ENCODE measurements at regions not wholly inside any gene's neighbourhood (a gene's known extent, or its start where the extent isn't known, plus 50 kb on each side); places are given as distances from the start of the nearest gene placed in this dataset.

DNA sequence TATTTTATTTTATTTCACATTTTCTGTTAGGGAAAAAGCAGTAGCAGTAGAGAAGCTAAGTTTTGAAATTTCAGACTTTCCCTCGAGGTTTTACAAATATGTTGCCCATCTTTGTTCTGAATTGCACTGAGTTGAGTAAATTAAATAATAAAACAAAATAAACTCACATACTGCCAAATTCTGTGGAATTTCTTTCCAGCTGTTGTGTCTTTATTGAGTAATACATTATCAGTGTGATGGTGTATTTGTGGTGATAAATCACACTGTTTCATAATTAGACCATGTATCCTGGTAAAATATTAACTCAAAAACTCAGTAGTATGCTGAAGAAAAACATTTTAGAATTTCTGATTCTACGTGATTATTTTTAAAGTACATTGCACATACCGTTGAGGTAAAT is 592.1 kb downstream of the SI start:
- Histone ChIP-seq H3K4me1 (no peaks in the 10 kb centered on the region), H3K27ac (no peak overlapping the region), H3K27me3 (no peaks in the 10 kb centered on the region), H3K36me3 (no peaks in the 10 kb centered on the region), H3K9ac (no peak overlapping the region), H3K4me3 (no peak overlapping the region), H3K9me3 (no peaks in the 10 kb centered on the region), H3K4me2 (no peak overlapping the region), H4K20me1 (no peaks in the 10 kb centered on the region)
- TF ChIP-seq Cebpa-rat (IDR thresholded peaks at IDR 0.05) = no peak

DNA sequence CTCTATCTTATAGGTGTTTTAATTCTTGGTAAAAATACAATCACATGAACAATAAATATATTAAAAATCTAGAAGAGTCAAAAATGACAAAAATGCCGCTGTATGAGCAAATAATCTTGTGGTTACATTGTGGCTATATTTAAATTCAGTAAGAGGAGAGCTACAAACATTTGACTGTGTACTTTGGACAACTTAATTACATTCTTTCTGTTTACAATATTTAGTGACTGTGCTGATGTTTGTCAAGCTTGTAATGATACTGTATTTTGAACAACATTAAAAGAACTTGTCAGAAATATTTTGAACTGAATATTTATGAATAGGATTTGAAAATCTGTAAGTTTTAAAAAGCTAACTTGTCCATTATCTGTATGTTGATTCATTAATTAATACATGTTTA is 598.3 kb downstream of the SI start:
- H4K20me1 ChIP-seq = no peaks in the 10 kb centered on the region
- no peak overlapping the region for H3K4me3 ChIP-seq
- H3K36me3 ChIP-seq = no peaks in the 10 kb centered on the region
- no peaks in the 10 kb centered on the region for H3K4me1 ChIP-seq
- H3K9ac ChIP-seq = no peak overlapping the region
- no peak for TF ChIP-seq Cebpa-rat (IDR thresholded peaks at IDR 0.05)
- H3K4me2 ChIP-seq = no peak overlapping the region
- H3K27ac ChIP-seq = no peak overlapping the region
- no peaks in the 10 kb centered on the region for H3K27me3 ChIP-seq
- no peaks in the 10 kb centered on the region for H3K9me3 ChIP-seq

DNA sequence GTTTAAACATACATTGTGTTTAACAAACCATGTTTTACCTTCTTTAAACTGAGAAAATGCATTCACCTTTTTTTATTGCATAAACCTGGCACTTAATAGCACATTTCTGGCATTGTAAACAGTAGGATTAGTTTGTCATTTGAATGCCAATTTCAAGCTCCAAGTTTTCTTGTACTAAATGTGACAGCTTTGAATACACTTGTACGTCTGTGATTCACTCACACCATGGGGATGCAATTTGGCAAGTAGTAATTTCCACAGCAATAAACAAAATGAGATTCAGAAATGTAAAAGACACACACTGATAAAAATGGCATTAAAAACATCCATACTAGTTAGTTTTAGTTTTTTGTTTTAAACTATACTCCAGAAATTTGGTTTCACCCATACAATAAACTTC is 598.9 kb downstream of the SI start:
- H3K9me3 ChIP-seq = no peaks in the 10 kb centered on the region
- H3K36me3 ChIP-seq = no peaks in the 10 kb centered on the region
- no peak overlapping the region for H3K4me3 ChIP-seq
- no peak for TF ChIP-seq Cebpa-rat (IDR thresholded peaks at IDR 0.05)
- no peaks in the 10 kb centered on the region for H4K20me1 ChIP-seq
- H3K9ac ChIP-seq = no peak overlapping the region
- H3K27me3 ChIP-seq = no peaks in the 10 kb centered on the region
- H3K4me2 ChIP-seq = no peak overlapping the region
- H3K27ac ChIP-seq = no peak overlapping the region
- H3K4me1 ChIP-seq = no peaks in the 10 kb centered on the region

DNA sequence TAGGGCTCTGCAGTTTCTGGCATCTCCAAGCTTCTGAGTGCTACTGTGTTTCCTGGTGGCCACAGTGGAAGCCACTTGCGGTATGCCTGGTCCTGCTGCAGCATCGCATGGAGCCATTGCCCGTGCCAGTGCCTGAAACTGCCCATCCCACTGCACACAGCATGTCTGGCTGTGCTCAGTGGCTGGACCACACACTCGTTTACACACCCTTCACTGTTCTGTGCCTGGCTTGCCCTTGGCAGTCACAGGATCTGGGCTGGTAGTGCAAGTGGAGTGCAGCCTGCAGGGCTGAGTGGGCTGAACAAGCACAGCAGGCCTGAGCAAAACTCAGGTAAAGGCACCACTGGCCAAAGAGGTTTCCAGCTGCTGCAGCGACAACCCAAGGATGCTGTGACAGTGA is 600.0 kb downstream of the SI start:
- Histone ChIP-seq H3K9me3 (no peaks in the 10 kb centered on the region), H3K27ac (no peak overlapping the region), H3K27me3 (no peaks in the 10 kb centered on the region), H3K4me2 (no peak overlapping the region), H3K36me3 (no peaks in the 10 kb centered on the region), H3K9ac (no peak overlapping the region), H4K20me1 (no peaks in the 10 kb centered on the region), H3K4me3 (no peak overlapping the region), H3K4me1 (no peaks in the 10 kb centered on the region)
- TF ChIP-seq Cebpa-rat (IDR thresholded peaks at IDR 0.05) = no peak

DNA sequence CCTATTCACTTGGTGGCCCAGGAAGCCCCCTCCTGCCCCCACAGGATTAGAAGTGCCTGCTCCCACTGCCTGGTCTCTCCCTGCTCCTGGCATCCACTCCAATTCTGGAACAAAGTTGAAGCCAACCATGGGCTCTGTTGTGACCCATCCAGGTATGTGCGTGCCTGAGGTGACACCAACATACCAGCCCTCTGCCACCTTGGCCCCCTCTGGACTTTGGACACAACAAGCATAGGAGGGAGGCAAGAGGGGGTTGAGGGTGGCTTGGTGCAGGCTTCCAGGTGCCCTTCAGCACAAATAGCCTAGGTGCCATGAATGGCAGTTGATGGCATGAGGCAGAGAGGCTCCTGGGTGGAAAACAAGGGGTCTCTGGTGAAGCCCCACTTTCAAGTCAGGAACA is 600.9 kb downstream of the SI start:
- Histone ChIP-seq H3K27ac (no peak overlapping the region), H3K27me3 (no peaks in the 10 kb centered on the region)

DNA sequence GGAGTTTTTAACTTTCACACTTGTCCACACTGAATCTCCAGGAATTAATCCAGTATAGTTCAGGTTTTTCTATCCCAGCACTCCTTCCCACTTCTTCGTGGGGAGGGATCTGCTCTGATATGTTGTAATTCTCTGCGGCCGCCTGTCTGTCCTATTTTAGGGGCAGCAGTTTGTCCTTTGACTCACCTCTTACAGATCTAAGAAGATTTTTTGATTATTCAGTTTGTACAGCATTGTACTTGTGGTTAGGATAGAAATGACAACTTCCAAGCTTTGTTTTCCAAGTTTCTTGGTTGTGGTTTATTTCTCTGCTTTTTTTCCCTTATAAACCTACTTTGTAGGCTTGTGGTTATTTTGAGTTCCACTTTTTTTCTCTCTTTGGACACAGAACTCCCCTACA is 601.7 kb downstream of the SI start:
- H3K9me3 ChIP-seq = no peaks in the 10 kb centered on the region
- H3K4me3 ChIP-seq = no peak overlapping the region
- H4K20me1 ChIP-seq = no peaks in the 10 kb centered on the region
- no peak overlapping the region for H3K27ac ChIP-seq
- H3K4me2 ChIP-seq = no peak overlapping the region
- H3K36me3 ChIP-seq = no peaks in the 10 kb centered on the region
- H3K9ac ChIP-seq = no peak overlapping the region
- H3K4me1 ChIP-seq = no peaks in the 10 kb centered on the region
- TF ChIP-seq Cebpa-rat (IDR thresholded peaks at IDR 0.05) = no peak
- H3K27me3 ChIP-seq = no peaks in the 10 kb centered on the region

More for the DNA sequence above, 600.9 kb downstream of the SI start:
- Histone ChIP-seq H3K4me2 (no peak overlapping the region), H3K36me3 (no peaks in the 10 kb centered on the region), H3K9ac (no peak overlapping the region), H3K9me3 (no peaks in the 10 kb centered on the region), H3K4me3 (no peak overlapping the region), H4K20me1 (no peaks in the 10 kb centered on the region), H3K4me1 (no peaks in the 10 kb centered on the region)
- no peak for TF ChIP-seq Cebpa-rat (IDR thresholded peaks at IDR 0.05)

DNA sequence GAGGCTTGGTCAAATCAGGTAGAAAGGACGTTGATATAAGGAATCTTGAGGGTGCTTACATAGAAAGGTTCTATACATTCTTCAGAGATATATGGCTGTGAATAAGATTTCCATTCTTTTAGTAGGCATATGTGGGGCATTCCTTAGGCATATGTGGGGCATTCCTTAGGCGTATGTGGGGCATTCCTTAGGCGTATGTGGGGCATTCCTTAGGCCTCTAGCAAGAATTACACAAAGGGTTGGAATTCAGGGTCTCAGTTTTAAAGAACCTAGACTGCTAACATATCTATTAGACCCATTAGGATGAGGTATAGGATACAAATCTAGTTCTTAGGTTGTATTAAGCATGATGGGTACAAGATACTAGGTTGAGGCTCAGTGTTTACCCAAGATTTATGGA is 607.8 kb downstream of the SI start:
- H3K9me3 ChIP-seq = peaks cover 7% of the 10 kb centered on the region
- H4K20me1 ChIP-seq = no peaks in the 10 kb centered on the region
- H3K36me3 ChIP-seq = no peaks in the 10 kb centered on the region
- TF ChIP-seq Cebpa-rat (IDR thresholded peaks at IDR 0.05) = no peak
- H3K4me3 ChIP-seq = no peak overlapping the region
- no peaks in the 10 kb centered on the region for H3K4me1 ChIP-seq
- H3K9ac ChIP-seq = no peak overlapping the region
- no peak overlapping the region for H3K4me2 ChIP-seq
- H3K27ac ChIP-seq = no peak overlapping the region
- H3K27me3 ChIP-seq = no peaks in the 10 kb centered on the region

DNA sequence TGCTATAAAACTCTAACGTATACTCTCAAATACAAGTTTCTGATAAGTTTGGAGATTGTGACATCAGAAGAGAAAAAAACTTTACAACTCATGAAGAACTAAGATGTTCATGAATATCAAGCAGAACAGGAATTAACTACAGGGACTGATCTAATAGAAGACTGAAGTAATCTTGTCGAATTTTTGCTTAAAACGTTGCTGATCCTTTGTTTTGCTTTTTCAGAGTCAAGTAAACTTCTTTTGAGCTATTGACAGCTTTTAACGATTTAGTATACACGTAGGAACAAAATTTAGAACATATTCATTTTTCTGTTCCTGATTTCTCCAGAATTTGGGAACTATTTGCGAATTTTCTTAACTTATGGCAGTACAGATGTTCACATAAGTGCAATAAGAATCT is 610.2 kb downstream of the SI start:
- H4K20me1 ChIP-seq = no peaks in the 10 kb centered on the region
- no peak for TF ChIP-seq Cebpa-rat (IDR thresholded peaks at IDR 0.05)
- H3K27ac ChIP-seq = no peak overlapping the region
- no peaks in the 10 kb centered on the region for H3K4me1 ChIP-seq
- H3K36me3 ChIP-seq = no peaks in the 10 kb centered on the region
- H3K4me3 ChIP-seq = no peak overlapping the region
- H3K9ac ChIP-seq = no peak overlapping the region
- no peak overlapping the region for H3K4me2 ChIP-seq
- no peaks in the 10 kb centered on the region for H3K27me3 ChIP-seq
- peaks cover 7% of the 10 kb centered on the region for H3K9me3 ChIP-seq

DNA sequence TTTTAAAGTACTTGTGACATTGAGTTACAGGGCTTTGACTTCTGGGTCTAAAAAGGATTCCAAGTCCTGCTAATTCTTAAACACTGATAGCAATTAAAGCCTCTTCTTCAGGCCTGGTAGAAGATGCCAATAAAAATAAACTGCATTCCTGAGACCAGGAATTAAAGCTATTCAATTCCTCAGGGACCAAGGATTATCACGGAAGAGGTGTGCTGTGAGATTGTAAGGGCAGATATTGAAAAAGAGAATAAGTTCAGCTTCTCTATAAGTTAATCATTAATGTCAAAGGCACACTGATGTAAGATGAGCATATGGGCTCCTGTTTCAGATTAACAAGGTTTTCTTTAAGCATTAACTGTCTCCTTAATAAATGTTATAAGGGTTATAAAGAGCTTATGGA is 611.3 kb downstream of the SI start:
- Histone ChIP-seq H3K27ac (no peak overlapping the region), H3K4me2 (no peak overlapping the region)
- no peak for TF ChIP-seq Cebpa-rat (IDR thresholded peaks at IDR 0.05)

DNA sequence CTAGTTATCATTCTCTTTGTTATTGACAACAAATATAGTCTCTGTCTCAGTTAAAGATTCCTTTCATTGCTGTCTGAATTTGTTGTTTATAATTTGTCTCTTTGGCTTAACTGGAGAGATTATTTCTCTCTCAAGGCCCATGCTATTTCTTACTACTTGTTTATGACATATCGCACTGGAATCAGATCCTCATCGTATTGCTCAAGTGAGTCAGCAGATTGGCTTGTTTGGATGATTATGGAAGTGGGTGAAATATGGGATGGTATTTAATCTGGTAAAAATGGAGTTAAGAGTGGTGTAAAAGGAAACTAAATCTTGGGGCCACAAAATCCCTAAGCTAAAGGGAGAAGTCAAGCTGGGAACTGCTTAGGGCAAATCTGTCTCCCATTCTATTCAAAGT is 613.1 kb downstream of the SI start:
- H3K4me3 ChIP-seq = no peak overlapping the region
- no peaks in the 10 kb centered on the region for H3K27me3 ChIP-seq
- TF ChIP-seq Cebpa-rat (IDR thresholded peaks at IDR 0.05) = no peak
- H4K20me1 ChIP-seq = no peaks in the 10 kb centered on the region
- H3K9me3 ChIP-seq = peaks cover 7% of the 10 kb centered on the region
- H3K4me1 ChIP-seq = peaks cover 6% of the 10 kb centered on the region
- H3K36me3 ChIP-seq = no peaks in the 10 kb centered on the region
- H3K4me2 ChIP-seq = no peak overlapping the region
- no peak overlapping the region for H3K27ac ChIP-seq
- H3K9ac ChIP-seq = no peak overlapping the region

More for the DNA sequence above, 611.3 kb downstream of the SI start:
- no peaks in the 10 kb centered on the region for H3K4me1 ChIP-seq
- no peak overlapping the region for H3K9ac ChIP-seq
- H3K4me3 ChIP-seq = no peak overlapping the region
- H3K36me3 ChIP-seq = no peaks in the 10 kb centered on the region
- H3K27me3 ChIP-seq = no peaks in the 10 kb centered on the region
- peaks cover 7% of the 10 kb centered on the region for H3K9me3 ChIP-seq
- H4K20me1 ChIP-seq = no peaks in the 10 kb centered on the region

DNA sequence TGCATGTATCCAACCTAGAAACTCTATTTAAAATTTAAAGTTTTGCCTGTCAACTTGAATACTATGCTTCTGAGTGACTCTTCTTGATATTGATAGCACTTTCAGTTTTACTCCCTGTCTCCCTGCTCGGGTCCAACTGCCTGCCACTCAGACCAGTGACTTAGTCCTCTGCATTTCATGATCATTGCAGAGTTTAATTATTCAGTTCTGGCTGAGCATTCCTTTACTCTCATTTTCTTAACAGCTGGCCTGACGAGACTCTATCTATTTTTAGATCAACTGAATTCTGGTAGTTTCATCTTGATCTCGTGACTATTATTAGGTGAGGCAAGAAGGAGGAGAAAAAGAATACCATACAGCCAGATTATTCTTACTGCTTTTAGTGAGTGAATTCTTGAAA is 617.4 kb downstream of the SI start:
- no peak overlapping the region for H3K4me3 ChIP-seq
- no peaks in the 10 kb centered on the region for H3K9me3 ChIP-seq
- peak overlapping the region; percentile 39; the same call in 1 of the 2 replicates for H3K4me2 ChIP-seq
- no peak overlapping the region for H3K27ac ChIP-seq
- peaks cover 6% of the 10 kb centered on the region for H3K4me1 ChIP-seq
- H3K9ac ChIP-seq = no peak overlapping the region
- H3K36me3 ChIP-seq = no peaks in the 10 kb centered on the region
- TF ChIP-seq Cebpa-rat (IDR thresholded peaks at IDR 0.05) = no peak
- H3K27me3 ChIP-seq = no peaks in the 10 kb centered on the region
- no peaks in the 10 kb centered on the region for H4K20me1 ChIP-seq

All from BLaER1 (cell line).